ENCODE measurements at regions not wholly inside any gene's neighbourhood (a gene's known extent, or its start where the extent isn't known, plus 50 kb on each side); places are given as distances from the start of the nearest gene placed in this dataset.

GRCh38 chr3:72199530-72199929 lies 414.6 kb upstream of the PROK2 start:
- Histone ChIP-seq H3K27me3 (no peaks in the 10 kb centered on the region), H3K9ac (no peak overlapping the region), H3K36me3 (no peaks in the 10 kb centered on the region), H3K4me3 (no peak overlapping the region), H3K4me2 (no peak overlapping the region), H3K4me1 (peaks cover 0 to 13% (median 7%) of the 10 kb centered on the region in 10 experiments; a peak in 14 of 20 replicates), H3K9me3 (replicated peaks in 1 of 11) (peaks cover 6 to 30% (median 18%) of the 10 kb centered on the region in 11 experiments; a peak in 19 of 22 replicates), H3K27ac (no peak overlapping the region), H4K20me1 (no peaks in the 10 kb centered on the region)
- no peak for TF ChIP-seq Cebpa-rat (IDR thresholded peaks at IDR 0.05)

- TF ChIP-seq Cebpa-rat (IDR thresholded peaks at IDR 0.05): no peak
- no peak overlapping the region for H3K9ac ChIP-seq
- H4K20me1 ChIP-seq: no peaks in the 10 kb centered on the region
- no peak overlapping the region for H3K4me2 ChIP-seq
- peaks cover 6 to 34% (median 21%) of the 10 kb centered on the region in 11 experiments; a peak in 19 of 22 replicates for H3K9me3 ChIP-seq (replicated peaks in 1 of 11)
- H3K4me3 ChIP-seq: no peak overlapping the region
- H3K27me3 ChIP-seq: no peaks in the 10 kb centered on the region
- no peaks in the 10 kb centered on the region for H3K36me3 ChIP-seq
- no peak overlapping the region for H3K27ac ChIP-seq
- H3K4me1 ChIP-seq: no peaks in the 10 kb centered on the region
Measured at GRCh38 chr3:72196377-72196929, 411.5 kb upstream of the PROK2 start.

DNA sequence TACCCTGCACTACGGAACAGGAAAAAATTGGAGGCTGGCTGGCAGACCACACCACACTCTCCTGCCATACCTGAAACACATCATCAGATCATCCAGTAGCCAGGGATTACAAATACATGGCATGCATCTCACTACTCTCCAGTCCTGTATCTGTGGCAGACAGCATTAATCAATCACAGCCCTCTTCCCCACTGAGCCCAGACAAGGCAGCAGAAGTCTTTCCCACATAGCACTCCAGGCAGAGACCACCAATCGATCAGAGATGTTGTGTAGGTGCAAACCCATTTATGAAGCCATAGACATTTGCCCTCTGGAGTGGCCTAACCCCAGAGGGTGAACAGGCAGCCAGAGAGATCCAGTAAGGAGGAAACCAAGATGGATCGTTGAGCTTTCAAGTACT lies 410.9 kb upstream of the PROK2 start:
- no peak for TF ChIP-seq Cebpa-rat (IDR thresholded peaks at IDR 0.05)
- Histone ChIP-seq H3K9me3 (replicated peaks in 1 of 11) (peaks cover 6 to 30% (median 18%) of the 10 kb centered on the region in 11 experiments; a peak in 19 of 22 replicates), H3K27me3 (no peaks in the 10 kb centered on the region), H3K4me1 (no peaks in the 10 kb centered on the region), H3K27ac (no peak overlapping the region), H4K20me1 (no peaks in the 10 kb centered on the region), H3K9ac (no peak overlapping the region), H3K4me2 (no peak overlapping the region), H3K4me3 (no peak overlapping the region), H3K36me3 (no peaks in the 10 kb centered on the region)

- no peaks in the 10 kb centered on the region for H4K20me1 ChIP-seq
- no peak overlapping the region for H3K4me3 ChIP-seq
- no peak overlapping the region for H3K27ac ChIP-seq
- H3K27me3 ChIP-seq: no peaks in the 10 kb centered on the region
- no peaks in the 10 kb centered on the region for H3K36me3 ChIP-seq
- no peak overlapping the region for H3K4me2 ChIP-seq
- no peaks in the 10 kb centered on the region for H3K4me1 ChIP-seq
- H3K9me3 ChIP-seq (replicated peaks in 1 of 11): peaks cover 0 to 17% (median 9%) of the 10 kb centered on the region in 11 experiments; a peak in 13 of 22 replicates
- TF ChIP-seq Cebpa-rat (IDR thresholded peaks at IDR 0.05): no peak
- no peak overlapping the region for H3K9ac ChIP-seq
Measured at GRCh38 chr3:72194458-72194857, 409.5 kb upstream of the PROK2 start.

DNA sequence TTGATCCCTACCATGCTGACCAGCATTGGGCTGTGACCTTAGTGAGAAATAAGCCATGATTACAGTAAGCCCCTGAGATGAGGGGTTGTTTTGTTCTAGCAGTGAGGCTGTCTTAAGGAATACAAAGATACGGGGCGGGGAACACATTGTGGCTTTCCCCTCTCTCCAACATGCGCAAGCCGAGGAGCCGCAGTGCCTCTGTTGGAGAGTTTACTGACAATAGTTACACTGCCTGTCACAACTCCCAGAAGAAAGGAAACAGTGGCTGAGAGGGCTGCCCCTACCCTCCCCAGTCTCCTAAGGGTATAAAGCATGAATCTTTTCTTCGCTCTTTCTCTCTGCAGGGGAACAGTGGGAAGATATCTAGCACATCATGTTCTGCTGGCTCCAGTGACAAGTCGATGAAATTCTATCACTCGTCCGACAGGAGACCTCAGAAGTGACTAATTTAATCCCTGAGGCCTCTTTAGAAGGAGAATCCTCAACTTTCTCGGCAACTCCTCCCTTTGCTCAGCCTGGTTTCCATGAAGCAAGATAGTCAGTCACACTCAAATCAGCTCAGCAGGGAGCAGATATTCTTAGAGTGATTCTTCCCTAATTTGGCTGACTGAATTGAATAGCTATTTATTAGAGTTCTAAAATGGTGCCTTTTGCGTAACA lies 409.0 kb upstream of the PROK2 start:
- Histone ChIP-seq H3K36me3 (no peaks in the 10 kb centered on the region), H3K4me3 (no peak overlapping the region), H3K4me1 (no peaks in the 10 kb centered on the region), H4K20me1 (no peaks in the 10 kb centered on the region), H3K9ac (no peak overlapping the region), H3K27ac (no peak overlapping the region), H3K4me2 (no peak overlapping the region), H3K9me3 (replicated peaks in 1 of 11) (peaks cover 0 to 17% (median 9%) of the 10 kb centered on the region in 11 experiments; a peak in 13 of 22 replicates), H3K27me3 (no peaks in the 10 kb centered on the region)
- no peak for TF ChIP-seq Cebpa-rat (IDR thresholded peaks at IDR 0.05)

- H3K36me3 ChIP-seq: no peaks in the 10 kb centered on the region
- H3K9ac ChIP-seq: no peak overlapping the region
- no peak overlapping the region for H3K4me2 ChIP-seq
- H3K27ac ChIP-seq: no peak overlapping the region
- H3K9me3 ChIP-seq (replicated peaks in 1 of 11): peaks cover 0 to 17% (median 9%) of the 10 kb centered on the region in 11 experiments; a peak in 13 of 22 replicates
- no peaks in the 10 kb centered on the region for H4K20me1 ChIP-seq
- H3K4me3 ChIP-seq: no peak overlapping the region
- no peak for TF ChIP-seq Cebpa-rat (IDR thresholded peaks at IDR 0.05)
- peaks cover 0 to 6% (median 0%) of the 10 kb centered on the region in 10 experiments; a peak in 1 of 20 replicates for H3K4me1 ChIP-seq
- no peaks in the 10 kb centered on the region for H3K27me3 ChIP-seq
Measured at GRCh38 chr3:72192572-72192971, 407.6 kb upstream of the PROK2 start.

GRCh38 chr3:72191209-72191960 lies 406.4 kb upstream of the PROK2 start:
- no peak overlapping the region for H3K4me2 ChIP-seq
- H3K27me3 ChIP-seq: no peaks in the 10 kb centered on the region
- no peak overlapping the region for H3K27ac ChIP-seq
- TF ChIP-seq Cebpa-rat (IDR thresholded peaks at IDR 0.05): no peak
- H4K20me1 ChIP-seq: no peaks in the 10 kb centered on the region
- no peaks in the 10 kb centered on the region for H3K36me3 ChIP-seq
- no peak overlapping the region for H3K9ac ChIP-seq
- no peak overlapping the region for H3K4me3 ChIP-seq
- H3K9me3 ChIP-seq (replicated peaks in 1 of 11): peaks cover 0 to 17% (median 9%) of the 10 kb centered on the region in 11 experiments; a peak in 13 of 22 replicates
- peaks cover 4 to 14% (median 8%) of the 10 kb centered on the region in 10 experiments for H3K4me1 ChIP-seq

DNA sequence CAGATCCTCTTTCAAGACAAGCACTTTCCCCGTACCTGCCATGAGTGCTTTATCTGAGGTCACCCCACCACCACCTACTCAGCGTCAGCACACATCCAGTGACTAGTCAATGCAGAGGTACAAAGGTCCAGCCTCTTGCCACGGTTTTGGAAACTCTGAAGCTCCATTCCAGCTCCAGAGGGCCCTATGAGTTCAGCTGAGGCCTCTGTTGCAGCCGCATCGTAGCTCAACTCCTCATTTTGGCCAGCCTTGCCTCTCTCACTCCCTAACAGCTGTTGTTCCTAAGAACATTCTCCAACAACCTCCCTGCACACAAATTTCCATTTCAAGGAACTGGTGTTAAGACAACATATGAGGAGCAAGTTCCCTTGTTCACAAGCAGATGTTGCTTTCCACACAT lies 405.1 kb upstream of the PROK2 start:
- Histone ChIP-seq H3K4me3 (no peak overlapping the region), H3K9ac (no peak overlapping the region), H3K27ac (no peak overlapping the region), H3K36me3 (no peaks in the 10 kb centered on the region), H3K4me2 (no peak overlapping the region), H4K20me1 (no peaks in the 10 kb centered on the region), H3K4me1 (peaks cover 10 to 25% (median 20%) of the 10 kb centered on the region in 10 experiments), H3K9me3 (replicated peaks in 1 of 11) (peaks cover 0 to 17% (median 9%) of the 10 kb centered on the region in 11 experiments; a peak in 13 of 22 replicates), H3K27me3 (no peaks in the 10 kb centered on the region)
- no peak for TF ChIP-seq Cebpa-rat (IDR thresholded peaks at IDR 0.05)

DNA sequence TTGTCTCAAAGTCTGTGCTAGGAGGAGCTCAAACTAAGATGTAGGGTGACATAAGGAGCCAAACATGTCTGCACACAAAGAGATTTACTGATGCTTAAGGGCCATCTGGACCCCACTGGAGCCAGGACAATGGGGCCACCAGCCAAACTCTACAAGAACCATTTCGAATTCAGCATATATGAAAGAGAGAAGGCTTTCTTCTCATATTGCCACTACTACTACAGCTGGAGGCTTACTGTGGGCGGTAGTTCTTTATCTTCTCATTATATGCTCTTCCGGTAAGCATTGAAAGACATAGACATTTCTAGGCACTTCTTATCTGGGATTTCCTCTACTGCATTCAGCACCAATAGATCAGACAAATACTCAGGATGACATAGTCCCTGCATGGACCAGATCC lies 404.4 kb upstream of the PROK2 start:
- Histone ChIP-seq H3K4me1 (peaks cover 10 to 25% (median 20%) of the 10 kb centered on the region in 10 experiments), H3K27me3 (no peaks in the 10 kb centered on the region), H4K20me1 (no peaks in the 10 kb centered on the region), H3K36me3 (no peaks in the 10 kb centered on the region), H3K27ac (no peak overlapping the region), H3K4me2 (no peak overlapping the region), H3K4me3 (no peak overlapping the region), H3K9ac (no peak overlapping the region), H3K9me3 (replicated peaks in 1 of 11) (peaks cover 0 to 17% (median 10%) of the 10 kb centered on the region in 11 experiments; a peak in 13 of 22 replicates)
- no peak for TF ChIP-seq Cebpa-rat (IDR thresholded peaks at IDR 0.05)

Measured in BLaER1 treated with 17β-estradiol and CSF1 and Interleukin-3, amounts not matched to agents 10 nM and 100 nM (cell line).